ENCODE measurements at regions not wholly inside any gene's neighbourhood (a gene's known extent, or its start where the extent isn't known, plus 50 kb on each side); places are given as distances from the start of the nearest gene placed in this dataset.

- TF ChIP-seq CTCF (IDR thresholded peaks at IDR 0.05; ENCODE audit: poor library complexity) (no peak), EZH2 (IDR thresholded peaks at IDR 0.05; ENCODE audit: borderline replicate concordance) (no peak)
Observed at GRCh38 chr7:10584886-10585285, 388.8 kb upstream of the PHF14 start.

All from hepatocyte (in vitro differentiated cells).